Tongue (tissue), 1 donor: ENCODE measurements at regions not wholly inside any gene's neighbourhood (a gene's known extent, or its start where the extent isn't known, plus 50 kb on each side); places are given as distances from the start of the nearest gene placed in this dataset.

Experiments used
- DNase-seq: peaks from one replicate; pipeline ENCODE4 v3.0.0-alpha.2; 2015

DNA sequence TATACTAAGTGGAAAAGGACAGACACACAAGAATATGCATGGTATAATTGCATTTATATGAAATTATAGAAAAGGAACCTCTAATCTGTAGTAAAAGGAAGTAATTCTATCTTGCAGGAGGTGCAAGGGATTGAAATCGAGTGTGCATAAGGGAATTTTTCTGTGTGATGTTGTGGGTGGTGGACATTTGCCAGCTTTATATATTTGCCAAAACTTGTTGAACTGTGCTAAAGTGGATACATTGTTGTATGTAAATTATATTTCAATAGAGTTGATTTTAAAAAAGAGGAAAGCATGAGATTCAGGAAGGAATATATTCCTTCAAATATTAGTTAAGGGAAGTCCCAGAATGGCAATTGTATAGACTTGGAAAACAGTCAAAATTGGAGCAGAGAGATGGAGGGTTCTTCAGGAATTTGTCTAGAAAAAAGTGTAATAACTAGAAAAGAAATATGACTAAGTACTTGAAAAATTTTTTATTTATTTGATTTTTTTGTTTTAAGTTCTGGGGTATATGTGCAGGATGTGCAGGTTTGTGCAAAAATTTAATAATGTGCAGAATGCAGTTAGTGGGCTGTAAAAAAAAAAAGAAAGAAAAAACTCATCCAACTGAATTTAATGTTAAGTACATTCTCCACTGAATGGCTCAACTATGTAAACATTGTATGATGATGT lies 96.1 kb downstream of the ARL4A start:
- no peak for DNase-seq

DNA sequence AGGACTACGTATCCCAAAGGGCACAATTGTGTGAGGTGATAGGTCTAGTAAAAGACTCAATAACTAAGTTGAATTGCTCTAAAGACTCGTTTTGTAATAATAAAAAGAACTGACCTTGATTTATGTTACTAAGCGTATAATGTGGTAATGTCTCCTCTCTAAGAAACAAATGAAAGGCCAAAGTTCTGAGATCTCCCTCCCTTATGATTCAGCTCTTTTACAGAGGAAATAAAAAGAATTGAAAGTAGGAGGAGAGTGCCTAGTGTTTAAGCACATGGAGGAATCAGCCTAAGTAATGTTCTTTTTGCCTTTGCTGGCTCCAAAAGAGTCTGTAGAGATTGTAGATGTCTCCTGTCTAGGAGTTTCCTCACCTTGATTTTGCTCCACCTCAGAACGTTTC lies 98.0 kb downstream of the ARL4A start:
- DNase-seq = no peak

DNA sequence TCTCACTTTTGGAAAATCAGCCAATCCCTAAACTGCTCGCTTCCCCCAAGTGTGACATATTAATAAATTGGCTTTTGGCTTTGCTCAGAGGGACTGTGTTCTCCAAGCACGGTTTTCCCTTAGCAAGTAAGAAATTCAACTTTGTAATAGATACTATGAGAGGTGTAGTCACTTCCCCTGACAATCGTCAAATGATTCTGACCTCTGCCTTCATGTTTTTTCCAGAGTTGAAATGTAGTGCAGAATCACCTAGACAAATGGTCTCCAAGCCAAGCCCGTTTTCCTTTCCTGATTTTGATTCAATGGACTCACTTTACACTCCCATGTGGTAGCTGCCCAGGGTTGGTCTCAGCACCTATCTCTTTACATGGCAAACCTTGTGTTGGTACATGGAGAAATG lies 99.1 kb downstream of the ARL4A start:
- DNase-seq = no peak

DNA sequence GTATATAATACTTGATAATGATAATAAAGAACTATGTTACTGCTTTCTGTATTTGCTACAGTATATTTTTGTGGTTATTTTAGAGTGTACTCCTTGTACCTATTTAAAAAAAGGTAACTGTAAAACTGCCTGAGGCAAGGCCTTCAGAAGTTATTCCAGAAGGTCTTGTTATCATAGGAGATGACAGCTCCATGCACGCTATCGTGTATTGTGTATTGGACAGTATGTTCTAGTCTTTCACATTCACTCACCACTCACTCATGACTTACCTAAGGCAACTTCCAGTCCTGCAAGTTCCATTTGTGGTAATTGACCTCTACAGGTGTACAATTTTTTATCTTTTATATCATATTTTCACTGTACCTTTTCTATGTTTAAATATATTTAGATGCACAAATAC lies 100.7 kb downstream of the ARL4A start:
- no peak for DNase-seq

DNA sequence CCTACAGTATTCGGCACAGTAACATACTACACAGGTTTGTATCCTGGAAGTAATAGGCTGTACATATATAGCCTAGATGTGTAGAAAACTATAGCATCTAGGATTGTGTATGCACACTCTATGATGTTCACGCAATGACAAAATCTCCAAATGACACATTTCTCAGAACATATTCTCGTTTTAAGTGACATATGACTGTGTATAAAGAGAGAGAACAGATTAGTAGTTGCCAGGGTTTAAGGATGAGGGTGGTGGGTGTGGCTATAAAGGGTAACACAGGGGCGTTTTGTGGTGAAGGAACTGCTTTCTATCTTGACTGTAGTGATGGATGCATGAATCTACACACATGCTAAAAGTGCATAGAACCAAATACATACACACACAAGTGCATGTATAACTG lies 101.2 kb downstream of the ARL4A start:
- no peak for DNase-seq

DNA sequence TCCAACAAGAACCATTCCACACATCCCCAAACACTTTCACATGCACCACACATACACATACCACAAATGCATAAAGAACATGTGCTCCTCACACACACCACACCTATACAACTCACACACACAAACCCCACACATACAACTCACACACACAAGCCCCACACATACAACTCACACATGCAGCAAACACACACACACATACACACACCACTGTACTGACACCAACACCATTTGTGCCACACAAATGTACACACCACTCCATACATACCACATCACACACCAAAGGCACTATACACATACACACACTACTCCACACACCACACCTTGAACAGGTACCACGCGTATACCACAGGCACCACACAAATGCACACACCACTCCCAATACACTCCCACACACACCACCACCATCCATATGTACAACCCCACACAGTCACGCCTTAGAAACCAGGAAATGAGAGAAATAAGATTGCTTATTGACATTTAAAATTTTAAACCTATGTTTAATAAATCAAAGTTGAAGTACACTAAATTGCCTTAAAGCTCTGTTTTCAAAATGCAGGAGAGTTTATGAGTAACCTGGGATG lies 107.4 kb downstream of the ARL4A start:
- no peak for DNase-seq

DNA sequence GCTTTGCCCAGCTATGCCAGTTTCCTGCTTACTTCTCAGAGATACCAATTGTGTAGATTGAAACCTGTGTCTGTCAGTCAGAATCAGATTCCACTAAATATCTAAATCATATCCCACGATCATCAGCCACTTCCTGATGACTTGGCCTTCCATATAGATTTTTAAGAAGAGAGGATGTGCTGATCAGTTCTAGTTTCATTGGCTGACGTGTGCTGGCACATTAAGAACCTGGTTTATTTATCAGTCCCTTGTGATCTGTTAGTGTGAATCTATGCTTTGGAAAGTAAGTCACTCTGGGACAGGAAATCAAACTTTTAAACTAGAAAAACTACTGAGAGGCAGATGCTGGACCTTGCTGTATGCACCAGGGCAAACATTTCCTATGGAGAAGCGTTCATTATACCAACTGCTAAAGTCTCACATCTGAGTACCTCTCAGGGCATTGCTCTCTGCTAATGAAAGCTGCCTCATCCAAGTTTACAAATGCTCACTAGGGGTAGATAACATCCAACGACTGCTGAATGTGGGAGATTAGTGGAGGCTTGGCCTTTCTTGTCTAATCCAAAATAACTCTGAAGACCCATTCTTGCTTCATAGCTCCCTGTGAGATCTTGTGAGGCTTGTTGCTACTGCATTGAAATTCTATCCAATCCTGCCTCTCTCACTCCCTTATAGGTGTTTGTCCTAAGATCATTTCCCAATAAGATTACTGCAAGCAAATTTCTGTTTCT lies 109.1 kb downstream of the ARL4A start:
- no peak for DNase-seq

DNA sequence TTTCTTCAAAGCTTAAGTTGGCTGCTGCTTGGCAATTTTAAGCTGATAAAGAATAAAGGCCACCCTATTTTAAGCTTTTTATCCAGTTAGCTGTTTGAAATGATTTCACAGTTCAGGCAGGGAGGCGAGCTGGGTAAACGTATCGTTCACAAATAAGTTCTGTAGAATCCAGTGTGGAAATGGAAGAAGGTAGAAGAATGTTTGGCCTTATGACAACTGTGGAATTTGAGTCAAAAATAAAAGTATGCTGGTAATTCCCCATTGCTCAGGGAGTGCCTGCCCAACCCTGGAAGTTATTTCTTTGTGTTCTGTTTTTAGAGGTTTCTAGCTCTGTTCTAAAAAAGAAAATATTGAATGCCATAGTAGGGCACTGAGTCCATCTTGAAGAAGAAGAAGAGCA lies 113.1 kb downstream of the ARL4A start:
- DNase-seq = peak; percentile 31

DNA sequence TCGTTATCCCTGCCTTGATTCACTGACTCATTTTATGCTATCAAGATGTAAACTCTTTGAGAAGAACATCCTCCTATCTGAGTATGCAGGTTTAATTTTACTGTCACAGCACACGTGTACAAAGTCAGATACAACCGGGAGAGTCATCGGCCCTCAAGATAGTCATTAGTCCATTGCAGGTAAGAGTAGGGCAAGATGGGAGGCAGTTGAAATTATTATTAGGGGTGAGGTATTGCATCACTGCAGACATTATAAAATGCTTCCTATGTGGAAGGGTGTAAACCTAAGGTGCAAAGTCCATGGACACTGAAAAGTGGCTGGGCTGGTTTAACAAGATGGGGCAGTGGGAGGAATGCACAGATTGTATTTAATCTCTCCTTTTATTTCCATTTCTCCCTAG lies 113.7 kb downstream of the ARL4A start:
- no peak for DNase-seq

DNA sequence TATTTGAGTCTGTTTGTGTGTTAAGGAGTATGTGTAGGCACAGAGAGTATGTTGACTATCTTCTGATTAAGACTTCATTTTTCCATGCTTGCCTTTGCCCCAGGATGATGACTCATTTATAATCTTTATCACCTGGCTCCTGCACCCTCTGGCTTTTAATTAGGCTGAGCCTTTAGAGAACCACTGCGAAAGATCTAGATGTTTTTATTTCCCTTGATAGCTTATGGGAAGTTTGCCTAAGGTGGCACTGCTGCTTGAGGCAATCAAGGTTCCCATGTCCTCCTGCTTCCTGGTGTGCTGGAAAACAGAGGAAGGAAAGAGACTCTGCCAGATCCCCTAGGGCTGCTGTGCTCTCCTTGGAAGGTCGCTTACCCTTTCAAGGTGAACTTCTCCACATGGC lies 114.6 kb downstream of the ARL4A start:
- DNase-seq = no peak

DNA sequence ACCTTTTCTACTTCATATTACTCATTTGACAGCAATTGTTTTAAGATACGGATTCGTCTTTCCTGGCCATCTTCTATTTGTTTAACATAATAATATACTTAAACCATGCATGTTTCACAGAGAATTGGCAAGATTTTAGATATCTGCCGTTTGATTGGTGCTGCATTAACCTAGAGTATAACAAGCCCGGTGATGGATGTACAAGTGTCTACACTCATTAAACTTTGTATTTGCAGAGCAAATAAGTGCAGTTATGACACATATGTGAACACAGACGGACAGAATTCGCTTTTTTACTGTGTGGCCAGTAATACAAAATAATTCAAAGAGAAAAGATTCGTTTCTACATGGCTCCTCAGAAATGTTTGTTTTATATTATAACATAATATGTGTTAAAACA lies 116.1 kb downstream of the ARL4A start:
- no peak for DNase-seq

DNA sequence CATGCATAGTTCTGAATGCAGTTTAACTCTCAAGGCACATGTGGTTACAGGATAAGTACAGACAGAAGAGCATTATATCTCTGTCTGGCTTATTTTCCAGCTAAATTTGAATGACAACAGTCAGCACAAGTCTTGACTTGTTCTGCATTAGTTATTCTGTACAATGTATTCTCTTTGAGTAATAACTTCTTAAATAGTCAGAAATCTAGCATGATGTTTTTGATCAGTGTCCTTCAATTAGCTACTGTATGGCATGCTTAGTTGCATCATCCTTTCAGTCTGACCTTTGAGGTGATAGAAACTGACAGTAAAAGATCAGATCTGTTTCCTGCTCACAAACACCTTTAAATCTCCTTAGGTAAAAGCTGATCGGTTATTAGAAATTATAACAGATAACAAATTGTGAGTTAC lies 118.1 kb downstream of the ARL4A start:
- no peak for DNase-seq

DNA sequence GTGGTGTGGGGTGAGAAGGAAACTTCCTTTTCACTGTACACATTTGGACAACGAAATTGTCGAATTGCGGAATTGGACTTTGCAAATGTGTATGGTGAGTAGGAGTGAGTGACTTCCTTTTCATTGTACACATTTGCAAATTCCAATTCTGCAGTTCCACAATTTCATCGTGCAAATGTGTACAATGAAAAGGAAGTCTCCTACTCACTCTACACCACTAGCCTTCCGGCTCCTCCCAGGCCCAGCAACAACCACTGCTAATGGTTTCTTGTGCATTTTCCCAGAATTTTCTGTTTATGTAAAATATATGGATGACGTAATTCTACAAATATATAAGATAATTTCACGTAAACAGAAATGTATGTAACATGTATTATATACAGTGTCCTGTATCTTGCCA lies 118.5 kb downstream of the ARL4A start:
- no peak for DNase-seq

DNA sequence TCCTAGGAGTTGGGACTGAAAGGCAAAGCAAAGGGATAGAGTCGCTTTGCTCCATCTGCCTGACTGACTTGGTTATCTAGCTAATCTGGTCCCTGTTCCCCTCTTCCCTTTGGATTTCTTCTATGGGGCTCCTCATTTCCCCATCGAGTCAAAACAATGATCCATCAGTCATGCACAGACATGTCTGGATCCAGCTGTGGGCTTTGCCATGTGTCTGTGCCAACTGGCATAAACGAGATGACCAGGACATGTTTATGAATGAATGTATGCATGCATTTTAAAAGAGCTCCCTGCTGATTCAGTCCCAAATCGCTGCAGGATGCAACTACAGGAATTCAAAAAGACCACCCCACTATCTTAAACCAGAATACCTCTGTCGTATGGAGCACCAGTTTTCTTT lies 122.0 kb downstream of the ARL4A start:
- DNase-seq = no peak

DNA sequence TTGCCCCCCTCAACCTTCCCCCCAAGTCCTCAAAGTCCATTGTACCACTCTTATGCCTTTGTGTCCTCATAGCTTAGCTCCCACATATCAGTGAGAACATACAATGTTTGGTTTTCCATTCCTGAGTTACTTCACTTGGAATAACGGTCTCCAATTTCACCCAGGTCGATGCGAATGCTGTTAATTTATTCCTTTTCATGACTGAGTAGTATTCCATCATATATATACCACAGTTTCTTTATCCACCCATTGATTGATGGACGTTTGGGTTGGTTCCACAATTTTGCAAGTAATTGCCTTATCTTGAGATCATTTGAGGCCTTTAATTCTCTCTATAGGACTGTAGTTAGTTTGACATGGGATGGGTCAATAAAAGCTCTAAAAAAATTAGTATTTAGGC lies 124.7 kb downstream of the ARL4A start:
- no peak for DNase-seq

DNA sequence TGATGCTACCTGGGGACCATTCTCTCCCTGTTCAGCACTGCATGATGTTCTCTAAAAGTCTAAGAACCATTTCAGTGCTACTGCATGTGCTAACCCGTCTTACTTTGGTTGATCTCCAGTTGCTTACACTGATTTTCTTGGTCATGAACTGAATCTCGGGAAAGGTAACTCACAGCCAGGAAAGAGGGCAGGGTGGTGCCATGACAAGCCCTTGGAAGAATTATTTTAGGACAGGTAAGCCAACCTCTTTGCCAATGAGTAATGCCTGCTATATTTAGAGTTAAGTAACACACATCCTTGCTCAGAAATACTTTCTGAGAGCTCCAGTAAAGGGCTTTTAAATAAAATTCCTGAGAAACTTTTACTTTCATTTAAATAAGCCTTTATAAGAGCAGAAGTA lies 126.7 kb downstream of the ARL4A start:
- DNase-seq = no peak

DNA sequence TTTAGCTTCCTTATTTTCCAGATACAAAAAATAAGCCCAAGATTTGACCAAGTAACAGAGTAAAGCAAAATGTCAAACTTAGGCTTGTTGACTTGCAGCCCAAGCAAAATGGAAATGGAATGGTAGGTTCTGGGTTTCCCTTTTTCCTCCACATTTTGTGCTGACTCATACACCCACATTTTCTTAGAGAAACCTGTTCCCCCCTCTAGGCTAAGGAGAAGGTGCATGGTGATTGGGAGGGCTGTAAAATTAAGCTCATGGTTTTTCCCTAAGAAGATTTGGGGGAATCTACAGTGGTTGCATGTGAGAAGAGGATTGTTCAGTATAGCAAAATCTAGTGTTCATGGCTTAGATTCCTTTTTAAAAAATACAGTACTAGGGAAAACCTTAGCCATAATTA lies 127.4 kb downstream of the ARL4A start:
- DNase-seq = no peak

DNA sequence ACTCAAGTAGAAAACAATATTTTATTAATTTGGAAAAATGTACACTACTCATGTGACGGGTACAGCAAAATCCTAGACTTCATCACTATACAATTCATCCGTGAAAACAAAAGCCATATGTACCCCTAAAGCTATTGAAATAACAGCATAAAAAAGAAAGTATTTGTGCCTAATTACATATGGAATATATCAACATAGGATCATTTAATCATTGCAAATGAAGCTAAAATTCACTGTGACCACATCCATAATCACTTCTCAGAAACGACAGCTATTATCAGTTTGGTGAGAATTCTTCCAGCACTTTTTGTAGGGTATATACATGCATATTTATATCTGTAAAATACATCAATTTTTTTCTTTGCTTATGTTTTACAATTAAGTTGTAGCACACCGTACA lies 128.0 kb downstream of the ARL4A start:
- DNase-seq = no peak

DNA sequence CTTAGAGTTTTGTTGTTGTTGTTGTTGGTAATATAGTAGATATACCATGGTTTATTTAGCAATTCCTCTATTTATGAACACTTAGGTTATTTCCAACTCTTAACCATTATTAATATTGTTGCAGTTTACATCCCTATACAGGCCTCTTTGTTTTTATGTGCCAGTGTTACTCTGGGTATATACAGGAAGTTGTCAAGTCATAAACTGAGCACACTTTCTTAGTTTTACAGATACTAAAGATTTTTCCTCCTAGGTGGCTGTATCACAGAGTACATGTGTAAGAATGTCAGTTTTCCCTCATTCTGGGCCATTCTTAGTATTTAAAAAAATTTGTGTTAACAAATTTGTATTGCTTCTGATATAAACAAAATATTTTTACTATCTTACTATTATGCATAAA lies 128.4 kb downstream of the ARL4A start:
- no peak for DNase-seq

DNA sequence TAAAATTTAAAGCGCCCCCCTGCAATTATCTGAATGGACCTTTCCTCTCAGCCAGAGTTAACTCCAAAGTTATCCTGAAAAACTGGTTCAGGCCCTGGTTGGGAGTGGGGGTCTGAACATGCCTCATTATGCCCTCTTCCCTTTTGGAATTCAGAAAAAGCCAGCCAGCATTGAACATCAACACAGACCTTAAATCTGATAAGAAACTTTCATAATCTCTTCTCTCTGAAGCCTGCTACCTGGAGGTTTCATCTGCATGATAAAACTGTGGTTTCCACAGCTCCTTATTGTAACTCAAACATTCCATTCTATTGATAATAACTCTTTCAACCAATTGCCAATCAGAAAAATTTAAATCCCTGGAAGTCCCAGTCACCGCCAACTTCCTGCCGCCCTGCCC lies 133.3 kb downstream of the ARL4A start:
- no peak for DNase-seq

DNA sequence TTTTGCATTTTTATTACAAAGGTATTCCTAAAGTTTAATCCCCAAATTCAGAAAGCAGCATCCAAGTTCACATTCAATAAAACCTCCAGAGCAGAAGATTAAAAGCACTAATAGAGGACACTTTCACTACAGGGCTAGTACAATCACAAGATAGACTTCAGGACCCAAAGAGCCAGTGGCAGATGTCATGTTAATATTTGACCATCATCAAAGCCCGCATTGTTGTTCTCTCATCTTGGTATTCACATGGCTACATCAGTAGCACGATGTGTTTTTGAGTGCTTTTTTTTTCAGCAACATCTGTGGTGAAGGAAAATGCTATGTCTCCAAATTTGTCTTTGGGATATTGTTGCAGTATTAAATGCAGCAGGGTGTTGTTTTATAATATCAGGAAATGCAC lies 134.3 kb downstream of the ARL4A start:
- DNase-seq = no peak

DNA sequence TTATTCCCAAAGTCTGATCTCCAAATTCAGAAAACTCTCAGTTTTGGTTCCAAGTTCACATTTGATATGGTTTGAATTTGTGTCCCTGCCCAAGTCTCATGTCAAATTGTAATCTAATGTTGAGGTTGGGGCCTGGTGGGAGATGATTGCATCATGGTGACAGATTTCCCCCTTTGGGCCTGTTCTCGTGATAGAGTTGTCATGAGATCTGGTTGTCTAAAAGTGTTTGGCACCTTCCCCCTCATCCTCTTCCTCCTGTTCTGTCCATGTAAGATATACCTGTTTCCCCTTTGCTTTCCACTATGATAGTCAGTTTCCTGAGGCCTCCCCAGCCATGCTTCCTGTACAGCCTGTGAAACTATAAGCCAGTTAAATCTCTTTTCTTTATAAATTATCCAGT lies 138.6 kb downstream of the ARL4A start:
- DNase-seq = no peak

DNA sequence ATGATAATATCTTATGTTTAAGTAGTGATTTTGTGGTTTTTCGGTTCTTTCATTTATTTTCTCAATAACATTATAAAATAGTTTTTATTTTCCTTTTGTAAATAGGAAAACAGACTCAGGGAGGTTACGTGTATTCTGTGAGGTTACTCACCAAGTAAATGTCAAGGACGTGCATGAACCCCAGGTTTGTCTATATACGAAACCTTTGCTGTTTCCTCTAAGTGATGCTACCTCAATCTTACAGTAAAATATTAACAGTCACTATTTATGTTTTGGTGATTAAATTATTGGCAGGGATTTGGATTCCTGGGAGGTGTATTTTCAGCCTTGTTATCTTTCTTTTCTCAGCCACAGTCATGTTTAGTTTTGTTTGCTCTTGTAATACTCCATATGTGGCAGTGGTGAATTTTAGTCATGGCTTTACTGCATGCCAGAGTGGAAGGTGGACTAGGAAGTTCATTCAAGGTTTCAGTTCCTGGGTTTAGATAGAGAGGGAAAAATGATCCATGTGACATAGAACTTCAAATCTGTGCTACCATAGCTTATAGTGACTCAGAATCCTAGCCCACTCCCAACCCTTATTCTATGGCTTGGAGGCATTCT lies 139.9 kb downstream of the ARL4A start:
- no peak for DNase-seq

DNA sequence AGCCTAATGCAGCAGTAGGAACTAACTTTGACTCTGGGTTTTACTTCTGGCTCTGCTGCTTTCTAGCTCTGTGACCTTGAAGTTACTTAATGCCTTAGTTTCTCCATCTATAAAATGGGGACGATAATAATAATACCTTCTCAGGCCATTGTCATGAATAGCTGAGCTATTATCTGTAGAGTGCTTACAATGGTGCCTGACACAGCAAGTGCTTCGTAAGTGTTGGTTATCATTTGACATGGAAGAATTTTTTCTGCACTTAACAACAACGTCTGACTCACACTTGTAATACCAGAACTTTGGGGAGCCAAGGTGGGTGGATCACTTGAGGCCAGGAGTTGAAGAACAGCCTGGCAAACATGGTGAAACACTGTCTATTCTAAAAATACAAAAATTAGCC lies 140.5 kb downstream of the ARL4A start:
- no peak for DNase-seq
